C4-2B (cell line): ENCODE measurements at regions not wholly inside any gene's neighbourhood (a gene's known extent, or its start where the extent isn't known, plus 50 kb on each side); places are given as distances from the start of the nearest gene placed in this dataset.
"Not testable (repeated sequence)": the region's sequence is repeated elsewhere in the genome, so short reads cannot be mapped to it uniquely, and the experiment has no call there.

ENCODE experiments used
- H3K27ac ChIP-seq: fragments of 450-650 bp; 2 replicates; pipeline ENCODE4 v1.5.1; 2017
- CTCF ChIP-seq: fragments of 450-650 bp; conservative IDR thresholded peaks from 2 replicates; pipeline ENCODE4 v1.5.1; 2017; ENCODE audit warnings: mild to moderate bottlenecking
- ZFX ChIP-seq: fragments of 450-650 bp; IDR thresholded peaks from 2 replicates; pipeline ENCODE4 v1.6.1; 2017

- TF ChIP-seq CTCF: no peak
- H3K27ac ChIP-seq: no peak overlapping the region
Observed at GRCh38 chr6:133088931-133089695, 152.0 kb upstream of the EYA4 start.

- no peak for TF ChIP-seq ZFX
- TF ChIP-seq CTCF: no peak
- no peak overlapping the region for H3K27ac ChIP-seq
Observed at GRCh38 chr6:133092199-133092598, 149.0 kb upstream of the EYA4 start.

- no peak overlapping the region for H3K27ac ChIP-seq
- TF ChIP-seq ZFX (no peak), CTCF (no peak)
Observed at GRCh38 chr6:133092771-133093170, 148.4 kb upstream of the EYA4 start.

GRCh38 chr6:133093211-133093610 is 147.9 kb upstream of the EYA4 start:
- not testable (repeated sequence) for H3K27ac ChIP-seq

GRCh38 chr6:133093956-133094355 is 147.2 kb upstream of the EYA4 start:
- TF ChIP-seq CTCF (no peak), ZFX (no peak)
- H3K27ac ChIP-seq: no peak overlapping the region

- H3K27ac ChIP-seq: no peak overlapping the region
- no peak for TF ChIP-seq CTCF
- TF ChIP-seq ZFX: no peak
Observed at GRCh38 chr6:133097208-133097607, 143.9 kb upstream of the EYA4 start.

GRCh38 chr6:133099573-133099972 is 141.6 kb upstream of the EYA4 start:
- no peak for TF ChIP-seq CTCF
- TF ChIP-seq ZFX: no peak
- no peak overlapping the region for H3K27ac ChIP-seq

- no peak for TF ChIP-seq CTCF
- TF ChIP-seq ZFX: no peak
- no peak overlapping the region for H3K27ac ChIP-seq
Observed at GRCh38 chr6:133100865-133101264, 140.3 kb upstream of the EYA4 start.
